HCT116 (cell line): ENCODE measurements at regions not wholly inside any gene's neighbourhood (a gene's known extent, or its start where the extent isn't known, plus 50 kb on each side); places are given as distances from the start of the nearest gene placed in this dataset.

Experiments
- ATAC-seq: fragments of 200-7000 bp; cut with Tn5 transposase; 2 replicates; pipeline ENCODE4 v1.9.1; 2020; ENCODE audit warnings: mild to moderate bottlenecking, moderate library complexity
- BruUV-seq: library from RNA; stranded (reverse); fragments of 400-500 nt; replicated peaks from 2 replicates; lab custom pipeline; 2021; lab: Mats Ljungman, UMichigan
- CTCF ChIA-PET: fragments of 300-600 bp; sonication (Branson Sonifier 250); formaldehyde crosslinking; loops from one replicate; lab custom pipeline; 2021; ENCODE audit warnings: antibody characterized with exemption; lab: Charles Lee
- POLR2A ChIA-PET: fragments of 300-600, 350-600 bp; sonication (Branson Sonifier 250); formaldehyde crosslinking; loops from one replicate; lab custom pipeline; 2021; ENCODE audit warnings: antibody characterized with exemption; lab: Charles Lee
- RAD21 ChIA-PET, 2 experiments: fragments of 300-600 bp; sonication (Branson Sonifier 250); formaldehyde crosslinking; loops; one replicate each; lab custom pipeline; 2023; ENCODE audit warnings: low total read pairs in 2 of 2; ENCODE audit not compliant: uncharacterized antibody in 2 of 2, unreplicated experiment in 2 of 2, low non-redundant PET in 1 of 2; lab: Charles Lee
- DNase-seq: peaks from one replicate; pipeline ENCODE4 v3.0.0-alpha.2; 2010; ENCODE audit warnings: low read depth, low spot score
- H2AFZ ChIP-seq: fragments of 200-600 bp; shearing (Covaris generic), sonication (generic); 2 replicates; pipeline ENCODE4 v1.6.1; 2017; ENCODE audit warnings: low read depth, mixed run types, mixed read lengths, antibody characterized with exemption, low read length; ENCODE audit not compliant: poor library complexity, severe bottlenecking
- H3K27ac ChIP-seq: 2 replicates; pipeline ENCODE4 v1.5.1; 2012; ENCODE audit warnings: low read depth, low read length
- H3K27me3 ChIP-seq: fragments of 200-600 bp; sonication (generic); 2 replicates; pipeline ENCODE4 v1.6.1; 2016; ENCODE audit warnings: mixed run types, low read length, mixed read lengths; ENCODE audit not compliant: insufficient read depth
- H3K36me3 ChIP-seq, 2 experiments: fragments of 200-500 bp in 1 of 2; fragments of 200-600 bp in 1 of 2; sonication (Bioruptor generic) in 1 of 2; sonication (generic) in 1 of 2; 2 replicates each; pipeline versions ENCODE4 v1.5.1 to v1.6.1; 2014 to 2016; ENCODE audit warnings: low read length in 2 of 2, inconsistent platforms in 1 of 2, mixed read lengths in 1 of 2, mixed run types in 1 of 2; ENCODE audit not compliant: insufficient read depth in 2 of 2, control insufficient read depth in 1 of 2
- H3K4me1 ChIP-seq, 2 experiments: fragments of 200-600 bp in 1 of 2; sonication (generic) in 1 of 2; 2 replicates each; pipeline versions ENCODE4 v1.5.1 to v1.6.1; 2012 to 2017; ENCODE audit warnings: low read length in 2 of 2, inconsistent platforms in 1 of 2, mild to moderate bottlenecking in 1 of 2, mixed read lengths in 1 of 2, mixed run types in 1 of 2, moderate library complexity in 1 of 2; ENCODE audit not compliant: insufficient read depth in 2 of 2, control insufficient read depth in 1 of 2
- H3K4me2 ChIP-seq: fragments of 200-600 bp; sonication (generic); 2 replicates; pipeline ENCODE4 v1.6.1; 2017; ENCODE audit warnings: mixed run types, low read length, mixed read lengths
- H3K4me3 ChIP-seq, 2 experiments: fragments of 200-600 bp in 1 of 2; sonication (generic) in 1 of 2; replicated peaks in 1 of 2; 2 replicates each; pipeline ENCODE4 v1.5.1; 2011 to 2016; ENCODE audit warnings: low read length in 2 of 2, control low read depth in 1 of 2, low read depth in 1 of 2, mild to moderate bottlenecking in 1 of 2, mixed read lengths in 1 of 2, mixed run types in 1 of 2
- H3K79me2 ChIP-seq: fragments of 200-600 bp; sonication (generic); 2 replicates; pipeline ENCODE4 v1.6.1; 2017; ENCODE audit warnings: mild to moderate bottlenecking, mixed run types, low read length, moderate library complexity, mixed read lengths; ENCODE audit not compliant: insufficient read depth
- H3K9ac ChIP-seq: fragments of 200-600 bp; sonication (generic); 2 replicates; pipeline ENCODE4 v1.6.1; 2016; ENCODE audit warnings: low read length, mixed read lengths
- H3K9me2 ChIP-seq: fragments of 200-600 bp; sonication (generic), shearing (Covaris generic); 2 replicates; pipeline ENCODE4 v1.6.1; 2017; ENCODE audit warnings: mixed run types, mild to moderate bottlenecking, moderate library complexity; ENCODE audit not compliant: insufficient read depth
- H3K9me3 ChIP-seq, 2 experiments: fragments of 200-500 bp in 1 of 2; fragments of 200-600 bp in 1 of 2; sonication (Bioruptor generic) in 1 of 2; sonication (generic) in 1 of 2; 2 replicates each; pipeline ENCODE4 v1.6.1; 2014 to 2017; ENCODE audit warnings: low read length in 2 of 2, mixed read lengths in 2 of 2, inconsistent platforms in 1 of 2, low read depth in 1 of 2, mild to moderate bottlenecking in 1 of 2, mixed run types in 1 of 2, moderate library complexity in 1 of 2; ENCODE audit not compliant: control insufficient read depth in 1 of 2, insufficient read depth in 1 of 2
- H4K20me1 ChIP-seq: fragments of 200-600 bp; sonication (generic), shearing (Covaris generic); 2 replicates; pipeline ENCODE4 v1.6.1; 2017; ENCODE audit warnings: mixed run types, mild to moderate bottlenecking, moderate library complexity; ENCODE audit not compliant: insufficient read depth
- CBX3 ChIP-seq: IDR thresholded peaks from 2 replicates; pipeline ENCODE4 v1.6.1; 2012; ENCODE audit warnings: low read depth
- EGR1 ChIP-seq: IDR thresholded peaks from 2 replicates; pipeline ENCODE4 v1.6.1; 2012; ENCODE audit warnings: low read depth
- ELF1 ChIP-seq: IDR thresholded peaks from 2 replicates; pipeline ENCODE4 v1.6.1; 2012; ENCODE audit warnings: low read depth, borderline replicate concordance
- EZH2 ChIP-seq: fragments of 200-600 bp; sonication (generic); IDR thresholded peaks from 2 replicates; pipeline ENCODE4 v1.6.1; 2017; ENCODE audit warnings: antibody characterized with exemption, mixed run types
- EZH2phosphoT487 ChIP-seq: fragments of 200-600 bp; IDR thresholded peaks from 2 replicates; pipeline ENCODE4 v1.6.1; 2018; ENCODE audit warnings: antibody characterized with exemption, borderline replicate concordance
- JUND ChIP-seq: IDR thresholded peaks from 2 replicates; pipeline ENCODE4 v1.6.1; 2012
- POLR2AphosphoS5 ChIP-seq: IDR thresholded peaks from 2 replicates; pipeline ENCODE4 v1.6.1; 2011; ENCODE audit warnings: mild to moderate bottlenecking, low read depth, low read length, moderate library complexity
- RAD21 ChIP-seq: IDR thresholded peaks from 2 replicates; pipeline ENCODE4 v1.6.1; 2012; ENCODE audit warnings: low read depth, mild to moderate bottlenecking
- SIN3A ChIP-seq: IDR thresholded peaks from 2 replicates; pipeline ENCODE4 v1.6.1; 2012; ENCODE audit warnings: low read depth
- SRF ChIP-seq: IDR thresholded peaks from 2 replicates; pipeline ENCODE4 v1.6.1; 2012; ENCODE audit warnings: low read depth
- TCF7L2 ChIP-seq: IDR thresholded peaks from 2 replicates; pipeline ENCODE4 v1.7.0; 2011; ENCODE audit warnings: borderline replicate concordance, inconsistent platforms; ENCODE audit not compliant: insufficient read depth, insufficient read length; ENCODE audit errors: extremely low read depth
- ZFX ChIP-seq: fragments of 450-650 bp; IDR thresholded peaks from 2 replicates; pipeline ENCODE4 v1.6.1; 2017
- ZNF274 ChIP-seq: fragments of 200-500 bp; sonication (Bioruptor generic); IDR thresholded peaks from 2 replicates; pipeline ENCODE4 v1.6.1; 2014; ENCODE audit warnings: mild to moderate bottlenecking, low read depth, low read length, inconsistent platforms
- intact Hi-C: fragments of 100-400 bp; cut with micrococcal nuclease; formaldehyde crosslinking; loops from 2 replicates; pipeline ENCODE4 v1.10.0; 2022
- TF ChIP-seq, protein P1 (sequence below), 3 experiments: fragments of 200-600 bp in 1 of 3; sonication (generic) in 1 of 3; IDR thresholded peaks in 2 of 3; conservative IDR thresholded peaks in 1 of 3; 2 replicates each; pipeline ENCODE4 v1.5.1; 2012 to 2017; ENCODE audit warnings: low read depth in 2 of 3, low read length in 2 of 3, antibody characterized with exemption in 1 of 3, borderline replicate concordance in 1 of 3, control low read depth in 1 of 3, mild to moderate bottlenecking in 1 of 3, mixed read lengths in 1 of 3, mixed run types in 1 of 3, moderate library complexity in 1 of 3; ENCODE audit not compliant: insufficient read depth in 1 of 3
- TF ChIP-seq, protein P2 (sequence below): IDR thresholded peaks from 2 replicates; pipeline ENCODE4 v1.6.1; 2011; ENCODE audit warnings: mild to moderate bottlenecking, low read length, moderate library complexity; ENCODE audit not compliant: insufficient replicate concordance; ENCODE audit errors: extremely low read depth
- TF ChIP-seq, protein P3 (sequence below): IDR thresholded peaks from 2 replicates; pipeline ENCODE4 v1.6.1; 2012; ENCODE audit warnings: low read depth

DNA sequence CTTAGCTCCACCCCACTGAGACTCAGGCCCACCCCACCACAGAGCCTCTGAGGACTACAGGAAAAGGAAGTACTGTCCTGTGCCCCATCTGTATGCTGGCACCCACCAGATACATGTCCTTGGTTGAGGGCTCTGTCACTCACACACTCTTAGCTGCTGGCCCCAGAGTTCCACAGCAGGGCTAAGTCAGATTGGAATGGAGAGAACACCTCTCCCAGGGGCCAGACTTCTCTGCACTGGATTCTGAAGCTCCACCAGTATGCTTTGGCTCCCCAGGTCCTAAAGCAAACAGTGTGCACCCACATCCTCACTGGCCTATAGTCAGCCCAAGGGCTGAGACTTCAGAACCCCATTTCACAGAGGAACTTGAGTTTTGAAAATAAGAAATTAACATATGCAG lies 103.2 kb upstream of the PPP2R2D start:
- no peaks in the 10 kb centered on the region for H3K4me1 ChIP-seq
- no TSS peak for BruUV-seq
- intact Hi-C loops, result no loop called here

More for the DNA sequence above, 103.2 kb upstream of the PPP2R2D start:
- Histone ChIP-seq H3K79me2 (no peaks in the 10 kb centered on the region), H2AFZ (no peak overlapping the region), H3K36me3 (no peaks in the 10 kb centered on the region), H4K20me1 (no peaks in the 10 kb centered on the region), H3K9me3 (no peaks in the 10 kb centered on the region), H3K27me3 (no peaks in the 10 kb centered on the region), H3K9me2 (no peaks in the 10 kb centered on the region), H3K4me2 (no peak overlapping the region), H3K9ac (no peak overlapping the region), H3K27ac (no peak overlapping the region), H3K4me3 (no peak overlapping the region)
- ATAC-seq, result no peak
- RAD21 ChIA-PET, result no interaction called here
- no peak for TF ChIP-seq EGR1
- TF ChIP-seq, protein P1, sequence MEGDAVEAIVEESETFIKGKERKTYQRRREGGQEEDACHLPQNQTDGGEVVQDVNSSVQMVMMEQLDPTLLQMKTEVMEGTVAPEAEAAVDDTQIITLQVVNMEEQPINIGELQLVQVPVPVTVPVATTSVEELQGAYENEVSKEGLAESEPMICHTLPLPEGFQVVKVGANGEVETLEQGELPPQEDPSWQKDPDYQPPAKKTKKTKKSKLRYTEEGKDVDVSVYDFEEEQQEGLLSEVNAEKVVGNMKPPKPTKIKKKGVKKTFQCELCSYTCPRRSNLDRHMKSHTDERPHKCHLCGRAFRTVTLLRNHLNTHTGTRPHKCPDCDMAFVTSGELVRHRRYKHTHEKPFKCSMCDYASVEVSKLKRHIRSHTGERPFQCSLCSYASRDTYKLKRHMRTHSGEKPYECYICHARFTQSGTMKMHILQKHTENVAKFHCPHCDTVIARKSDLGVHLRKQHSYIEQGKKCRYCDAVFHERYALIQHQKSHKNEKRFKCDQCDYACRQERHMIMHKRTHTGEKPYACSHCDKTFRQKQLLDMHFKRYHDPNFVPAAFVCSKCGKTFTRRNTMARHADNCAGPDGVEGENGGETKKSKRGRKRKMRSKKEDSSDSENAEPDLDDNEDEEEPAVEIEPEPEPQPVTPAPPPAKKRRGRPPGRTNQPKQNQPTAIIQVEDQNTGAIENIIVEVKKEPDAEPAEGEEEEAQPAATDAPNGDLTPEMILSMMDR (IDR thresholded peaks at IDR 0.05 in 2 of 3, conservative IDR thresholded peaks at IDR 0.05 in 1 of 3; ENCODE audit: borderline replicate concordance in 1 of 3, insufficient read depth in 1 of 3, low read depth in 2 of 3, low read length in 2 of 3), result no peak
- no peak for TF ChIP-seq EZH2phosphoT487
- no peak for TF ChIP-seq SIN3A
- TF ChIP-seq ELF1, result no peak
- TF ChIP-seq POLR2AphosphoS5, result no peak
- TF ChIP-seq JUND, result no peak
- TF ChIP-seq EZH2, result no peak
- TF ChIP-seq TCF7L2, result no peak
- TF ChIP-seq, protein P2, sequence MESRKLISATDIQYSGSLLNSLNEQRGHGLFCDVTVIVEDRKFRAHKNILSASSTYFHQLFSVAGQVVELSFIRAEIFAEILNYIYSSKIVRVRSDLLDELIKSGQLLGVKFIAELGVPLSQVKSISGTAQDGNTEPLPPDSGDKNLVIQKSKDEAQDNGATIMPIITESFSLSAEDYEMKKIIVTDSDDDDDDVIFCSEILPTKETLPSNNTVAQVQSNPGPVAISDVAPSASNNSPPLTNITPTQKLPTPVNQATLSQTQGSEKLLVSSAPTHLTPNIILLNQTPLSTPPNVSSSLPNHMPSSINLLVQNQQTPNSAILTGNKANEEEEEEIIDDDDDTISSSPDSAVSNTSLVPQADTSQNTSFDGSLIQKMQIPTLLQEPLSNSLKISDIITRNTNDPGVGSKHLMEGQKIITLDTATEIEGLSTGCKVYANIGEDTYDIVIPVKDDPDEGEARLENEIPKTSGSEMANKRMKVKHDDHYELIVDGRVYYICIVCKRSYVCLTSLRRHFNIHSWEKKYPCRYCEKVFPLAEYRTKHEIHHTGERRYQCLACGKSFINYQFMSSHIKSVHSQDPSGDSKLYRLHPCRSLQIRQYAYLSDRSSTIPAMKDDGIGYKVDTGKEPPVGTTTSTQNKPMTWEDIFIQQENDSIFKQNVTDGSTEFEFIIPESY, result no peak
- no peak for TF ChIP-seq CBX3
- no peak for TF ChIP-seq SRF
- TF ChIP-seq ZFX, result no peak
- no peak for TF ChIP-seq ZNF274
- TF ChIP-seq, protein P3, sequence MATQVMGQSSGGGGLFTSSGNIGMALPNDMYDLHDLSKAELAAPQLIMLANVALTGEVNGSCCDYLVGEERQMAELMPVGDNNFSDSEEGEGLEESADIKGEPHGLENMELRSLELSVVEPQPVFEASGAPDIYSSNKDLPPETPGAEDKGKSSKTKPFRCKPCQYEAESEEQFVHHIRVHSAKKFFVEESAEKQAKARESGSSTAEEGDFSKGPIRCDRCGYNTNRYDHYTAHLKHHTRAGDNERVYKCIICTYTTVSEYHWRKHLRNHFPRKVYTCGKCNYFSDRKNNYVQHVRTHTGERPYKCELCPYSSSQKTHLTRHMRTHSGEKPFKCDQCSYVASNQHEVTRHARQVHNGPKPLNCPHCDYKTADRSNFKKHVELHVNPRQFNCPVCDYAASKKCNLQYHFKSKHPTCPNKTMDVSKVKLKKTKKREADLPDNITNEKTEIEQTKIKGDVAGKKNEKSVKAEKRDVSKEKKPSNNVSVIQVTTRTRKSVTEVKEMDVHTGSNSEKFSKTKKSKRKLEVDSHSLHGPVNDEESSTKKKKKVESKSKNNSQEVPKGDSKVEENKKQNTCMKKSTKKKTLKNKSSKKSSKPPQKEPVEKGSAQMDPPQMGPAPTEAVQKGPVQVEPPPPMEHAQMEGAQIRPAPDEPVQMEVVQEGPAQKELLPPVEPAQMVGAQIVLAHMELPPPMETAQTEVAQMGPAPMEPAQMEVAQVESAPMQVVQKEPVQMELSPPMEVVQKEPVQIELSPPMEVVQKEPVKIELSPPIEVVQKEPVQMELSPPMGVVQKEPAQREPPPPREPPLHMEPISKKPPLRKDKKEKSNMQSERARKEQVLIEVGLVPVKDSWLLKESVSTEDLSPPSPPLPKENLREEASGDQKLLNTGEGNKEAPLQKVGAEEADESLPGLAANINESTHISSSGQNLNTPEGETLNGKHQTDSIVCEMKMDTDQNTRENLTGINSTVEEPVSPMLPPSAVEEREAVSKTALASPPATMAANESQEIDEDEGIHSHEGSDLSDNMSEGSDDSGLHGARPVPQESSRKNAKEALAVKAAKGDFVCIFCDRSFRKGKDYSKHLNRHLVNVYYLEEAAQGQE, result no peak
- TF ChIP-seq RAD21, result no peak
- DNase-seq, result no peak
- CTCF ChIA-PET, result no interaction called here
- POLR2A ChIA-PET, result no interaction called here
